ENCODE measurements at regions not wholly inside any gene's neighbourhood (a gene's known extent, or its start where the extent isn't known, plus 50 kb on each side); places are given as distances from the start of the nearest gene placed in this dataset.

DNA sequence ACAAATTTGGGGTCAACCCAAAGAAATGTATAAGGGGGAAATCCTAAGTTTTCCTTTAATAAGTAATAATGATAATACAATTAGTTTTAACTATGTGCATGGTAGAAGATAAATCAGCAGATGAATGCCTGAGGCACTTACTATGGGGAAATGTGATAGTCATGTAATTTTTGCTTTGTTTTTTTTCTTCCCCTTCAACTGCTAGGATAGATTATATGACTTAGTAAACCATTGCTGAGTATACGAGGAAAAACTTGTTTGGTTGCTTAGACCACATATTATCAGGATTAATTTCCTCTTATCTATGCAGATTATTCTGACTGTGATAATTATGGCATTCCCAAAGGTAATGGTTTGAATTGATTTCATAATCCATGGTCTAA lies 181.1 kb downstream of the TGFB2 start:
- no peak for DNase-seq (ENCODE audit: low read depth)

DNA sequence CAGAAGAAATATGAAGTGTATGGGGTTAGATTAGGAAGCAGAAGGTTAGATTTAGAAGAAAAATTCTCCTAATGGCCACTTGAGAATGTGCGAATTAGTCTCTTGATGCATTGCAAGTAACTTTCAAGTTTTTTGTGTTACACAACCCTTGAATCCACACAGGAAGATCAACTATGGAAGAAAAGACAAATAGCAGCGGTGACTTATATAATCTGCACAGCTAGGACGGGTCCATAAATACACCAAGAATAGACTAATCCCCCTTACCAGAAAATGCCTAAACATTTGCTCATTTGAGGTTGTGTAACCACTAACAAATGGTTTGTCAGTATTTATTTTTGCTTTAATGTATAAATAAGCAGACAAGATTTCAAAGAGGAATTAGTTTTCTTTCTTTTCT lies 182.6 kb downstream of the TGFB2 start:
- DNase-seq (ENCODE audit: low read depth) = no peak

DNA sequence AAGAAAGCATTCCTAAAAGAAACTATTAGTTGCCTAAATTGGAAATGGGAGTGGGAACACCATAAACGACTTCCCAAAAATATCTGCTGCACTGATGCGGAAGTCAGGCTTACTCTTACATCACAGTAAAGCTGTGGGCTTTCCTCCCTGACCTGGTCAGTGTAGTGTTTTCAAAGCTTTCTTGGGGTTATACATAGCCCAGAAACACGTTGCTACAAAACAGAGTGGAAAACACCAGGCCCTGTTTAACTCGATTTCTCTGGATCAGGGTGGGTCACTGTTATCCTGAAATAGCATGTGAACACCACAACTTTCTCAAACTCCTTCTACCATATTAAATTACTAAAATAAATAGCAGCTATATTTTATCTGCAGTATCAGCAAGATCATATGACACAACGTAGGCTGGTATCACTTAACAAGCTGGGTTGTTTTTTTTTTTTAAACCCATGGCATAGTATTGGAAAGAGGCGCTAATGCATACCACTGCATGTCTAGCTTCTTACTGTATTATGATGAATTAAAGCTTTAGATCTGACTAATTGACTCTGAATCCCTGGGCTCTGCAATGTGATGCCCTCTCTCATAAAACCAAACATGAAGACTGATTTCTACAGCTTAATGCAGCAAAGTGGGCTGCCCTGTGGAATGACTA lies 184.6 kb downstream of the TGFB2 start:
- peak; percentile 60 for DNase-seq (ENCODE audit: low read depth)

DNA sequence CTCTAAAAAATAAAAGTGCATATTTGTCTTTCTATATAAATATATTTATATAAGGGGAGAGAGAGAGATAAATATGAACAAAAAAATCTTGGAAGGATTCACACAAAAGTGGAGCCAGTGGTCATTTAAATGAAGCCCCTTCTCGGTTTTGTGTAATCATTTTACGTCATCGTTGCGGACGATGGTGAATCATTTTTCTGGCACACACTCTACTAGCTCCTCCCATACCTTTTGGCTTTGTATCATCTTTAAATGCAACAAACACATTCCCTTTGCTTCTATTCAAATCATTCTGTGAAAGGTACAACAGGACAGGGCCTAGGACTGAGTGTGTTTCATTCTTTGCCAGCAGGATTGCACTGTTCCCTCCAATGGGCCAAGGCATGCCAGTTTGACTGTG lies 186.8 kb downstream of the TGFB2 start:
- DNase-seq (ENCODE audit: low read depth) = no peak

DNA sequence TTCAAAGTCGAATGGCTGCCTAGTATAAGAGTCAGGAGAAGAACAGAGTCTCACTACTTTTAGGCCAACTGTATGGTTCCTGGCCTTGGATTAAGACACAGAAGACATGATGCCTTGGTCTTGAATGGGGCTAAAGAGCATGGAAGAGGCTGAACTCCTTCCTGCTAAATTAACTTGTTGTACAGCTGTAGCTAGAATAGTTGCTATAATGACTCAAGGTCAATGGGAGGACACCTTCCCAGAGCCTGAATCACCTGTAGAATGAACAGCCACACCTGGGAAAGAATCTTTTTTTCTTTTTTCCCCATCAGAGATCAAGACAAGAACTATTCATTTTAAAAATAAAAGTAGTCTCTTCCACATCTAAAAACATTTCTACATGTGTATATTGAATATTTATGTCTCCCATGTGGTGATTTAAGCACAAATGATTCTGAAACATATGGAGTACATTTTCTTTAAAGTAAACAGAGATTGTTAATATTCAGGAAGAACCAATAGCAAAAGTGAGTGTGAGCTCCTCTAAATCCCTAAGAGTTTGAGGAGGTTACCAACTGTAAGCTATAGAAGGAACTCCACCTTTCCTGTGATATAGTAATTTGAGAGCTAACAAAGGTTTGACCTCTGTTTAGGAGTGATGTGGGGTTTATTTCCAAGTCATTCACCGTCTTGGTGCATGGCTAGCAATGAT lies 191.3 kb downstream of the TGFB2 start:
- no peak for DNase-seq (ENCODE audit: low read depth)

DNA sequence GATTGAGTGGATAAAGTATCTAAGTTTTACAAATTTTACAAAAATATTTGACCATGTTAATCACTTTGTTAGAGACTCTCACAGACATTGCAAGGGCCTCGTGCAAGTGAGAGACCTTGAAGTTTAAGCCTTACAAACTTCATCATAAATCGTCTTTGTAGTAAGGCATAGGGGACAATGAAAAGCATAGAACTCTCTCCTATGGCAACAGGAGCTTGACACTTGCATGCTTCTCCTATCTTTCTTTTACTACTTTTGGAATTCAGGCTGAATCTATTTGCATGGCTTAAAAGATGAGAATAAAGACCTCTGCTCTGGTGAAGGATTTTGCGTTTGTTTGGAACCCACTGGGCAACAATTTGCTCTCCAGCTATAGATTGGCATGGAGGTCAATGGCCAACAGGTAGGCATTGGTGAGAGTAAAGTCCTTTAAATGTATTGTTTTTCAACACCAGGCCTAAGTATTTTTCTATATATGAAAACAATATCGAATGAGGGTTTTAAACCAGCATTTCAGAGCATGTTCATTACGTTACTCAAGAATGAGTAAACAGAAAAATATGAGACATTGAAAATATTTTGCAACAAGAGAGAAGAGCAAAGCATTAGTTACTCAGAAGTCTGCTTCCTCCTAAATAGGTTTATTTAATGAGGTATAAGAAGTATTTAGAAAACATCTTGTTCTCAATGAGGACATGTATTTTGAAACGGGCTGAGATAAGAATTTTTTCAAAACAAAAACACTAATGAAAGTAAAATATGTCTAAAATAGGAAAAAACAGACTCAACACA lies 192.2 kb downstream of the TGFB2 start:
- no peak for DNase-seq (ENCODE audit: low read depth)

DNA sequence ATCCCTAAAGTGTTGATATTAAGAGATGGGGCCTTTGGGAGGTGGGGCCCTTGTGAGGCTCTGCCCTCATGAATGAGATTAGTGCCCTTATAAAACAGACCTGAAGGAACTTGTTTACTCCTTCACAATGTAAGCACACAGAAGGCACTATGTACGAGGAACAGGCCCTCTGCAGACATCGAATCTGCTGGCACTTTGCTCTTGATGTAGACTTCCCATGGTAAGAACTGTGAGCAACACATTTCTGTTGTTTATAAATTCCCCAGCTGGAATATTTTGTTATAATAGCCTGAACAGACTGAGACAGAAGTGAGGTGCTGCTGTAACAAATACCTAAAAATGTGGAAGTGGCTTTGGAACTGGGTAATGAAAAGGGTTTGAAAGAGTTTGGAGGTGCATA lies 193.2 kb downstream of the TGFB2 start:
- DNase-seq (ENCODE audit: low read depth) = no peak

DNA sequence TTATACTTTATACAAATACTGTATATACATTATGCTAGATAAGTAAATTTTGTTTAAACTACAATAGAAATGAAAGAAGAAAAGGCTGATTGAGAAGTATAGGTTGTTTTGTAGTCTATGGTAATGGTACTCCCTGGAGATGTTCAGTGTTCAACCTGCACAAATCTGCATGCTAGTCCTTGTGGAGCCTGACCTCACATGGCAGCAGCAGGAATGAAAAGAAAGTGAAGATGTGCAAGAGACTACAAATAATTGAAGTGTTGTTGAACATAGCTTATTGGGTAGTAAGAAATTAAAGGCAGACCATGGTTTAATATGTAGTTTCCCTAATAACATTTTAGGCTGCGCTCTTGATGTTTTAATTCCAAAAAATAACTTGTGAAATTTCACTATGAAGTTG lies 201.2 kb downstream of the TGFB2 start:
- DNase-seq (ENCODE audit: low read depth) = no peak

DNA sequence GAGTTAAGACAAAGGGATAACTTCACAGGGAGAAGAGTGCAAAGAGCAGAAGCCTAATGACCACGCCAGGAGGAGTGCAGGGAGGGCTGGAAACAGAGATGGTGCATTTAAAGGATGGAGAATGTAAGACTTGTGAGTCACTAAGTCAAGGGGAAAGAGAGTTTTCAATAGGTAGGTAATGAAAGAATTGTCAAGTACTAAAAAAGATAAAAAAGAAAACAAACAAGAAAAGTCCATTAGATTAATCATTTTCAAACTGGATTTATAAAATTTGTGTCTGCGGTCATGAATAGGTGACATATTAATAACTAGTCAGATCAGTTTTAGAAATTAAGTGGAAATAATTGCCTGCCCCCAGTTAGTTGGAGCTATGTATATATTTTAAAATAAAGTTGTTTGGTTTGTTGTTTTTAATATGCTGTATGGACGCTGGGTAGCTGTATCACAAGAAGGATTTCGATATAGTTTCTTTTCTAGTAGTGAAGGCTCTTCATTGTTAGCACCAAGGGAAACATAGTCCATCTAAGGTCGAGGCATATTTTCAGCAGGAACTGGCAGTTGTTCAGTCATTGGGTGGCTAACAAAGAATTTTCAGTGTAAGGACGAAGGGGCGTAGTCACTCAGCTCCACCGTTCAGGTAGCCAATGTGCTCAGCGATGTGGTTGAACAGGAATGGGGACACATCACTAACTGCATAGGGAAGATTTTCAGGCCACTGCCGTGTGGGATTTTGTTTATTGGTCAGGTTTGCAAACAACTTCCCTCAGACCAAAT lies 203.0 kb downstream of the TGFB2 start:
- DNase-seq (ENCODE audit: low read depth) = no peak

DNA sequence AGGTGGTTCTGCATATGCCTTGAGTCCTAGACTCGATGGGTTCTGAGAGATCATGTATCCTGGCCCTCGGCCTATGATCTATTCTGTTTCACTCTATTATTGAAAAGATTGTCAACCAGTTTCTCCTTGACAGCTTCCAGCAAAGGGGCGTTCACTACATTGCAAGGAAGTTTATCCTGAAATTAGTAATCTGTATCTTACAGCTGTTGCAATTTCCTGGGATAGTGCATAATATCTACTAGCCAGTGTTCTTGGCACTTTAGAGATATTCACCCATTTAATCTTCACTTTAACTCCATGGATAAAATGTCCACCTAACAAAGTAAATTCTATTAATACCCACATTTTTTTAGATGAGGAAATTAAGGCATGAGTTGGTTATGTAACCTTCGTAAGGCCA lies 203.6 kb downstream of the TGFB2 start:
- DNase-seq (ENCODE audit: low read depth) = no peak

DNA sequence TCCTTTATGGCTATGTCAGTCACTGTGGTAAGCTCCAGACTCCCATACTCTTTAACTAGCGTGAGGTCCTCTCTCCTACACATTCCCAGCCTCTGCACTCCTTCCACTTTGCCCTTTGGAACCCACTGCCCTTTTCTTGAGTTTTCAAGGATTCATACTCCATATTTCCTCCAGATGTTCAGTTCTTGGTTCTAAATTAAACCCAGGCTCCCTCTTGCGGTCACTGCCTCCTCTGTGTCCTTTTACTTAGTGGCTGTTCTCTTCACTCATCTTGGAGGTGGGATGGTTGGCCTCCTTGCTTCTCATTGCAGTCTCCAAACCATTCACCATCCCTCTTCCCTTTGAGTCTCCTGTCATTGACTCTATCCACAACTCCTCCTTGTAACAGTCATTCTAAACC lies 208.1 kb downstream of the TGFB2 start:
- DNase-seq (ENCODE audit: low read depth) = no peak

DNA sequence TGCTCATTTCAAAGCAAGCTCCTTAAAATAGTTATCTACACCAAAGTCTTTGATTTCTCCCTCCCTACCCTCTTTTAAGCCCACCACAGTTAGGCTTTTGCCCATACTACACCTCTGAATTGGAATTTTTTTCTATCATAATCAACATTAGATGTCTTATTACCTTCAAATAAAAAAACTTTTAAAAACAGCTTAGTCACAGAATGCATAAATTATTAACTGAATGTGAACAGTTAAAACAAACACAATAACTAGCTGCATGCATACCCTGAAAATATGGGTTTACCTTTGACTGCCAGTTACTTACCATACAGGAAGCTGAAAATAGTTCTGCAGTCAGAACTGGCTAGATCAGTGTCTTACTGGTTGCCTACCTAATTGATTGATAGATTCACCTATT lies 210.9 kb downstream of the TGFB2 start:
- DNase-seq (ENCODE audit: low read depth) = no peak

DNA sequence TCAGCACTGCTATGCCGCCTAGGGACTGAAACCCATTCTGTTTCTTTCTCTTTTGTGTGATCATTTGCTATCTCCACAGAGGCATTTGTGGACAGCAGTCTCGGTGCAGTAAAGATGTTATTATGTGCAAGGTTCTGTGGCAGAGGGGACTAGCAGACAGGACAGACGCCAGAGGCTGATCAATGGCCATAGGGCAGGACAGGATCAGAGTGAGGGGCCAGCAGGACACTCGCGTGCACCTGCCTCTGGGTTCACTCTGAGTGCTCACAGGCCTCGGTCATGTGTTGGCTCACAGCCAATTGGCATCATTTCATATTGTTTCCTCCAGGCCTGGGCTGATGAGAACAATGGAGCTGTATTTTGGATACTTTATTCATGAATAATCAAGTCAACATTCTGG lies 212.6 kb downstream of the TGFB2 start:
- no peak for DNase-seq (ENCODE audit: low read depth)

DNA sequence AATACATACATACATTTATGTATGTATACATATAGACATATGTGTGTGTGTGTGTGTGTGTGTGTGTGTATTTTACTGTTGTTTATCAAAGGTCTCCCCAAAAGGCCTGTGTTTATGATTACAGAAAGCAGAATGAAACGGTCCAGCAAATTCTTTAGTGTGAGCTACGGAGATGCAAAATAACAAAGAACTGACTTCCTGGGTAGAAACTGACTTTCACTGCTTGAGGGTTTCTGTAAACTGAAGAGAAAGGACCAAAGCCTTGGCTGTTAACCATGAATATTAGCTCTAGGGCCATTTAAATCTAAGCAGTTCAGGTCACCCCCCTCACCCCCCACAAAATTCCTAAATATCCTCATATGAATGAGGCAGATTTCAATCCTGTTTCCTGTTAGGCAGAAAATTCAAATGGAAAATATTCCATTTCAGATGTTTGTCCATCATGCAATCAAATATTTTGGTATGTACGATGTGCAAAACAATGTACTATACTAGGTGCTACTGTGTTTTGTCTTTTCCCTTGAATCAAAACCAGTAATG lies 213.2 kb downstream of the TGFB2 start:
- no peak for DNase-seq (ENCODE audit: low read depth)

DNA sequence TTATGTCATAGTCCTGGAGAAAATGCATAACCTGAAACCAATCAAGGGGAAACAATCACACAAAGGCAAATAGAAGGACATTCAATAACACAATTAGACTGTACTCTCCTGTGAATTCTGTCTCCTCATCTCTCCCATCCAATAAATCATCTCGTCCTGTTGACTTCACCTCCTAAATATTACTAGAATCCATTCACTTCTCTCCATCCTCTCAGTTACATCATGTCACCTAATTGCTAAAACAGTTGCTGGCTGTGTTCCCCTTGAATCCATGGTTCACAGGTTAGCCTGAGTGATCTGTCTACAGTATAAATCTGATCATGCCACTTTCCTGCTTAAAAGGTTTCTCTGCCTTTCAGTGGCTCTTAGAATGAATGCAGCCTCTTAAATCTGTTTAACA lies 220.2 kb downstream of the TGFB2 start:
- no peak for DNase-seq (ENCODE audit: low read depth)

DNA sequence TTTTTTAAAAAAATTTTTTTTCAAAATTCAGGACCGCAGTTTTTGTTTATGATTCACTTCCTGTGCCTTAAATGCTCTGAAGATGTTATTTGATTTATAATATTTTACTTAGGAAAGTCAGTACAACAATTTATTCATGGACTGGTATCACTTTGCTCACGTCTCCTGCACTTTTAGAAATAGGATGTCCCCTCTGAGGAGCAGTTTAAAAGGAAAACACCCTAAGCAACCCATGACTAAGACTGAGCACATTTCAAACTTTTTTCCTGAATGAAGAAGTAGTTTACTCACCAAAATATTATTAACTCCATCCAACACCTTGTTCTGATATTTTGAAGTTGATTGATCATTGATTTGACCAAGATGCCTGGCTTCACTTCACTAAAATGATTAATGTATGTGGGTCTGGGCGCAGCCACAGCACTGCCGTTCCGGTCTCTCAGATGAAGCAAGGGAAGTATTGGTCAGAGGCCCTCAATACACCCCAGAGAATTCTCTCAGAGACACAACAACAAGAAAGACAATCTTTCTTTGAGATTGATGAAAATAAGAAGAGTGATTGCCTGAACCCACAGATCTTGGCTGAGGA lies 223.9 kb downstream of the TGFB2 start:
- no peak for DNase-seq (ENCODE audit: low read depth)

DNA sequence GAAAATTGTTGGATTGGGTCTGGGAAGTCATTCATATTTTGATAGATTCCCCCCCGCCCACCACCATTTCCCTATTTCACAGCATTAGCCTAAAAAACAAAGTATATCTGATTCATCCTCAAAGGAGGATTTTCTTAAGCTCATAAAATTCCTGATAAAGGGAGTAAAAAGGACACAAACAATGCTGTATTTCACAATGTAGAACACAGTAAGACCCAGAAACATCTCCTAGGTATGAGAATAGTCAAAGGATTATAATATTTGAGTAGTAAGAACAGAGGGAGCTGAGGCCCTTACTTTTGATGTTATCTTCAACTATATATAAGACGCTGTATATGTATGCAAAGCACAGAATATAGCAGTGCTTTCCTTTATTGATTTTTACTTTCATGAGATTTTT lies 225.3 kb downstream of the TGFB2 start:
- DNase-seq (ENCODE audit: low read depth) = no peak

DNA sequence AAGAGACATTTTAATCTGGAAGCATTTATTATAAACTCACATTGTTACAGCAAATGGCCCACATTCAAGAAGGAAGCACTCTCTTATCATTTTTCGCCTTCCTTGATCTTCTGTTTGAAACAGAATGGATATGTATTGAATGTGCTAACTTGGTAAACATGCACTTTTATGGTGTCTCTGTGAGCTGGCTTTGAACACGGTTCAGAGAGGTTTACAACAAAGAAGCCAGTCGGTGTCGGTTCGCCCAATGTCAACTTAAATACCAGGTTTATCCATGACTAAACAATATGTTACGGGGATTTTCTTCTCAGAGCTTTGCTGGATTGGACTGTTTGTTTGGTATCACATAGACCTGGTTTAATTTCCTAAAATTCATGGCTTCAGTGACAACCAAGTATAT lies 226.4 kb downstream of the TGFB2 start:
- no peak for DNase-seq (ENCODE audit: low read depth)

DNA sequence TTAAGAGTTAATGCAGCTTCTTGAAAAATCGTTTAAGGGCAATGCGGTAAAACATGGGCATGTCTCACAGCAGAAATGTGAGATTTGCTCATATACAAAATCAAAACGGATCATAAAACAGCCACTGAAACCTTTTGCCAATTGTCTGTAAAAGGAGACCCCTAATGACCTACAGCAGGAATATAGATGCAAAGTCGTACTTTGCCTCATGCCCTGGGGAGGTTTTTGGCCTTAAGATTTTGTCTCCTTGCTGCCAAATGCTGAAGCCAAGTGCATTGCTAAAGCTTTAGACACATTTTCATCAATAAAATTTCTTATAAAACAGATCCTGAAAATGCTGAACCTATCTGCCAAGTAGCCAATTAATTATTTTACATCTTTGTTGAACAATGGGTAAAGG lies 226.9 kb downstream of the TGFB2 start:
- no peak for DNase-seq (ENCODE audit: low read depth)

DNA sequence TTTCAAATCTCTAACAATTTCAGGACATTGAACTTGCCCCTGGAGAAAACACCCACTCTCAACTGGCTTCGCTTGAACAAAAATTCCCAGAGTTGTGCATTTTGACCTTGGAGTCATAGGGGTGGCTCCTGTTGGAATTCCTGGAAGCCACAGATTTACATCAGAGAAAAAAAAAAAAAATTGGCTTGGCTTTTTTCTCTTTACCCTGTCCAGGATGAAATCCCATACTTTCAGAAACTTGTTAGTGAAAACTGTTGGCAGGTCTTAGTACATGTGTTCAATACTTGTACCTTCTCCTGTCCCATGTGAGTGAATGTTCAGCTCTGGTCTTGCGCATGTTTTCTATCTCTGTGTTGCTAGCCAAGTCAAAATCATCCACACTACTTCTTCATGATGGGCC lies 228.8 kb downstream of the TGFB2 start:
- DNase-seq (ENCODE audit: low read depth) = no peak

DNA sequence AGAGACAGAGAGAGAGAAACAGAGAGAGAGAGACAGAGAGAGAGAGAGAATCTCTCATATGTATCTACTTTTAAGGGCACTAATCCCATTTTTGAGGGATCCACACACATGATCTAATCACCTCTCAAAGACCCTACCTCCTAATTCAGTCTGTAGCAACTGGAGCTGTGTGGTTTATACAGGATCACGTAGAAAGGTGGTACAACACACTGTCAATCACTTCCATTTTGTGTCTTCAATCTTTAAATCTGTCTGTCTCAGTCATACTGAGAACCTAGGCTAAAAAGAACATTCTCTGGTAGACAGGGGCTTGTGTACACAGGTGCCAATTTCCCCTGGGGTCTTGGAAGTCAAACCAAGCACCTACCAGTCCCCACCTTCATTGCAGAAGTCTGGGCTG lies 229.9 kb downstream of the TGFB2 start:
- no peak for DNase-seq (ENCODE audit: low read depth)

DNA sequence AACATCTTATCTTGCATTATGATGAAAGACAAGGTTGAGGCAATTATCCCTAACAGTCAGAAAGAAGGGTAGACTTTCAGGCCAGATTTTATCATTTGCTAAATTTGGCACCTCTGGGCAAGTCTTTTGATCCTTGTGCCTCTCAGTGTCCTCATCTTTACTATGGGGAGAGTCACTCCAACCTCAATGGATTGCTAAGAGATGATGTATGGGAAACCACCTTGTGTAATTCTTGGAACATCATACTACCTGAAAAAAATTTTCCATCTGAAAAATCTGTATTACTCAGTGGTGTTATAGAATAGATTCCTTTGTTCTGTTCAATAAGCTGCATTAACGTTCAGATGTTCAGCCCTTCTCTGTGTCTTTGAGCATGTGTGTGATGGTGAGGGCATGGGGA lies 230.7 kb downstream of the TGFB2 start:
- no peak for DNase-seq (ENCODE audit: low read depth)
